Activated naive CD4-positive, alpha-beta T cell treated with anti-CD3 and anti-CD28 coated beads, Interleukin-2, amount 50 U/mL, for 72 hours (primary cell): ENCODE measurements at regions not wholly inside any gene's neighbourhood (a gene's known extent, or its start where the extent isn't known, plus 50 kb on each side); places are given as distances from the start of the nearest gene placed in this dataset.

Source experiments
- ATAC-seq, 2 donors: fragments of 150-1000 bp; cut with Tn5 transposase; 2 replicates each; pipeline ENCODE4 v1.10.0; 2021; ENCODE audit warnings: mild to moderate bottlenecking in 2 of 2, moderate library complexity in 2 of 2
- DNase-seq, 2 donors: peaks; one replicate each; pipeline ENCODE4 v3.0.0; 2021 to 2022; ENCODE audit warnings: low spot score in 2 of 2
- H3K27ac Mint-ChIP-seq, 2 donors: one replicate each; pipeline ENCODE4 v1.8.0; 2022; ENCODE audit warnings: mild to moderate bottlenecking in 2 of 2, mixed read lengths in 2 of 2
- H3K36me3 Mint-ChIP-seq, 2 donors: one replicate each; pipeline ENCODE4 v1.8.0; 2022; ENCODE audit warnings: mixed read lengths in 2 of 2
- H3K9me3 Mint-ChIP-seq, 2 donors: one replicate each; pipeline ENCODE4 v1.8.0; 2022; ENCODE audit warnings: mixed read lengths in 2 of 2

- DNase-seq: peak in 1 of 2 donors; percentile 11
- no peak for ATAC-seq
- Mint-ChIP-seq H3K36me3 (no peaks in the 10 kb centered on the region), H3K9me3 (no peaks in the 10 kb centered on the region), H3K27ac (no peak overlapping the region)
These were observed 152.6 kb upstream of the B3GAT1 start for GRCh38 chr11:134564472-134565200.

- Mint-ChIP-seq H3K9me3 (no peaks in the 10 kb centered on the region), H3K36me3 (no peaks in the 10 kb centered on the region), H3K27ac (no peak overlapping the region)
- DNase-seq (peak in 1 of 2 donors; percentile 38), ATAC-seq (no peak)
These were observed 151.0 kb upstream of the B3GAT1 start for GRCh38 chr11:134562941-134563471.

GRCh38 chr11:134562196-134562595 lies 150.2 kb upstream of the B3GAT1 start:
- no peak for DNase-seq
- Mint-ChIP-seq H3K9me3 (no peaks in the 10 kb centered on the region), H3K27ac (no peak overlapping the region), H3K36me3 (no peaks in the 10 kb centered on the region)
- ATAC-seq: no peak

DNA sequence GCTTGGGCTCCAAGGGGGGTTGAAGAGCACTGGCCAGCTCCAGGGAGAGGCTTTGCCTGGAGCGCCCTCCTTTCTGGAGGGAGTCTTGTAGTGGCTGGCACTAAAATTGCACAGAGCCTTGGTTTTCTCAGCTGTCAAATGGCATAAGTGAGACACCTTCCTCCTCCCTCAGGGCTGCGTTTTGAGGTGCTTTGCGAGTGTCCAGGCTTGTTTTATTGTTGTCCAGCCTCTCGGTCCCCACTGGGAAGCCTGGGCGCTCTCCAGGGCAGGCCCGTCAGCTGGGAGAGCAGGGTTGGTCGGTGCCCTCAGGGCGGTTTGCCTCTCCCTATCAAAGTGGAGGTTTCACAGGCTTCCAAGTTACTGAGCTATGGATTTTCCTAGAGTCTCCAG lies 149.3 kb upstream of the B3GAT1 start:
- Mint-ChIP-seq H3K27ac (no peak overlapping the region), H3K9me3 (no peaks in the 10 kb centered on the region), H3K36me3 (no peaks in the 10 kb centered on the region)
- DNase-seq (peak in 1 of 2 donors; percentile 18), ATAC-seq (no peak)

- Mint-ChIP-seq H3K27ac (no peak overlapping the region), H3K36me3 (no peaks in the 10 kb centered on the region), H3K9me3 (no peaks in the 10 kb centered on the region)
- no peak for ATAC-seq
- peak in 1 of 2 donors; percentile 25 for DNase-seq
These were observed 148.7 kb upstream of the B3GAT1 start for GRCh38 chr11:134560566-134561330.

DNA sequence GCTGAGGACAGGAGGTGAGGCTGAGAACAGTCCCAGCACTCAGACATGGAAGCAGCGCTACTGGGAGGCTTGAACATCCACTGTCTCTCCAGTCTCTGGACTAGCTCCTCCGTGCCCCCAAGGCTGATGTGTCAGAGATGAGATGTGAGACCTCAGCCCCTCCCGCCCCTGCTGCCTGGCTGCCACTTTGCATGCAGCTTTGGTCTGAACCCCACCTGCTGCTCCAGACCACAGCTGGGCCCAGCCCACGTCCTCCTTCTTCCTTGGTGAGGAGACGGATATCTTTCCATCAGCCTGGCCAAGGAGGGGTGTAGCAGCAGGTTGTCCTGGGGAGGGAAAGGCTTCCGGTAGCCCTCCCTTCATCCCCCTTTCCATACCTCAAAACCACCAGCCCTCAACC lies 148.0 kb upstream of the B3GAT1 start:
- ATAC-seq (no peak), DNase-seq (peak in 1 of 2 donors; percentile 39)
- no peaks in the 10 kb centered on the region for H3K36me3 Mint-ChIP-seq
- no peak overlapping the region for H3K27ac Mint-ChIP-seq
- no peaks in the 10 kb centered on the region for H3K9me3 Mint-ChIP-seq

DNA sequence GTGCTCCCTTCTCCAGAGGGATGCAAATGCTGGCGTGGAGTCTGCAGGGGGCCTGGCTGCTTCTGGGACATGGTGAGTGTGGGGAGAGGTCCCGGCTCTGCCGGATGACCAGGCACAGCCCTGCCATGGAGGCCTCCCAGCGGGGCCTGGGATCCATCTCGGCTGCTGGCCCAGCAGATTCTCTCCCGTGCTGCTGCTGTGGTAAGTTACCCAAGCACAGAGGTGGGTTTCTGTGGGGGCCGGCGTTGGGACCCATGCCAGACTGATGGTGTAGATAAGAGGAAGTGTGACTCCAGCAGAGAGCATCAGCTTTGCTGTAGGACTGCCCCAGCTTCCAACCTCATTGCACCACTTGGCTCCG lies 147.5 kb upstream of the B3GAT1 start:
- no peaks in the 10 kb centered on the region for H3K9me3 Mint-ChIP-seq
- H3K27ac Mint-ChIP-seq: no peak overlapping the region
- ATAC-seq: no peak

GRCh38 chr11:134558916-134559601 lies 147.0 kb upstream of the B3GAT1 start:
- H3K9me3 Mint-ChIP-seq: no peaks in the 10 kb centered on the region
- no peaks in the 10 kb centered on the region for H3K36me3 Mint-ChIP-seq
- H3K27ac Mint-ChIP-seq: no peak overlapping the region
- peak in 1 of 2 donors; percentile 6 for DNase-seq
- ATAC-seq: no peak

More for the DNA sequence above, 147.5 kb upstream of the B3GAT1 start:
- no peaks in the 10 kb centered on the region for H3K36me3 Mint-ChIP-seq
- DNase-seq: no peak

DNA sequence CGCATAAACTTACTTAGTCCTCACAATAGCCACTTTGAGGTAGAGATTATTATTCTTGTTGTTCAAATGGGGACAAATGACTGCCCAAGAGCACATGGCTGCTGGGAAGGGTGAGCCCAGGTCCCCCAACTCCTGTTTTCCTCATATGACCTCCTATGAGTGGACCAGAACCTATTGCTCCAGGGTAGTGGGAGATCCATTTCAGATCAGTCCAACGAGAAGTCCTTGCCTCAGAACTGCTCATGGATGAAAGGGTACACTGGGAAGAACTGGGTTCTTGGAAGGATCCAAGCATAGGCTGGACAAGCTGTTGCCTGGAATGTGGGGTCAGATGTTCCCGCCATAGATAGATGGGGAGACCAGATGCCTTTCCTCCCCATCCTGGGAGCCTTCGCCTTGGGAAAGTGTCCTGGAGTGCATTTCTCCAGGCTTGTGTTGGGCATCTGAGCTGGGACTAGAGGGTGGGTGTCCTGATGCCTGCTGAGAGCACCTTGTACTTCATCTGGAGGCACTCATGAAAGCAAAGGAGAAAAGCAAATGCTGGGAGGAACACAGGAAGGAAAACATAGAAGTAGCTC lies 146.3 kb upstream of the B3GAT1 start:
- DNase-seq: no peak
- H3K9me3 Mint-ChIP-seq: no peaks in the 10 kb centered on the region
- H3K27ac Mint-ChIP-seq: no peak overlapping the region
- H3K36me3 Mint-ChIP-seq: no peaks in the 10 kb centered on the region
- ATAC-seq: no peak

GRCh38 chr11:134557571-134558257 lies 145.7 kb upstream of the B3GAT1 start:
- no peaks in the 10 kb centered on the region for H3K9me3 Mint-ChIP-seq
- ATAC-seq (no peak), DNase-seq (no peak)
- H3K27ac Mint-ChIP-seq: no peak overlapping the region
- no peaks in the 10 kb centered on the region for H3K36me3 Mint-ChIP-seq

DNA sequence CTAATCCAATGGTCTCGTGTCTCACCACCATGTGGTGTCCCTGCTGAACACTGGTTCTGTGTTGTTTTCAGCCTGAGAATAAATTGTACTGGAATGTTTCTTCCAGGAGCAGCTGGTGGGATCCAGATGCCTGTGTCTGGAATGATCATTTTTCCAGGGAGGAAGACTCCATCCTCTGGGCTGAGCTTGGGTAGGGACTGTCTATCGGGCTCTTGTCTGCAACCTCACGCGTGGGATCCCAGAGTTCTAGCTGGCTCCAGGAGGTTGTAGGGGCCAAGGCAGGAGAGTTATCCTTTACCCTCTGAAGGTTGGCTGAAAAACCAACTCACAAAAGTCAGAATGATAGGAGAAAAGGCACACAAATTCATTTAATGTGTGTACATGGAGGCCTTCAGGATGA lies 144.1 kb upstream of the B3GAT1 start:
- H3K9me3 Mint-ChIP-seq: no peaks in the 10 kb centered on the region
- H3K36me3 Mint-ChIP-seq: no peaks in the 10 kb centered on the region
- ATAC-seq (no peak), DNase-seq (no peak)
- no peak overlapping the region for H3K27ac Mint-ChIP-seq

DNA sequence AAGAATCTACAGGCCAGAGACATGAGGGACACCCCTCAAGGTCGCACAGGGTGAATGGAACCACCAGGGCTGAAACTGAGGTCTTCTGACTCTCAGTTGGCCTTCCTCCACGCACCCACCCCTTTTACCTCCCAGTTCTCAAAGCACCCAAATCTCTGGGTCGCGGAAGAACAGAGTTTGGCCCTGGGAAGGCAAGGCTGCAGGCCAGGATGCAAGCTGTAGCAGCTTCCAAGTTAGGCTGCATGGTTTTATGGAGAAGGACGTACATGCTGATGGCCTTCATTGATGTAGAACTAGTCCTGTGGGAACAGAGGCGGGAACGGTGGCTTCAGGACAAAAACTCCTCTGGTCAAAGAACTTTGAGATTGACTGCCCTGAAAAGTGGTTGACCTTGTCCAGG lies 143.5 kb upstream of the B3GAT1 start:
- H3K9me3 Mint-ChIP-seq: no peaks in the 10 kb centered on the region
- no peak overlapping the region for H3K27ac Mint-ChIP-seq
- DNase-seq (no peak), ATAC-seq (no peak)
- H3K36me3 Mint-ChIP-seq: peaks cover 0 to under 1% of the 10 kb centered on the region in 2 donors

DNA sequence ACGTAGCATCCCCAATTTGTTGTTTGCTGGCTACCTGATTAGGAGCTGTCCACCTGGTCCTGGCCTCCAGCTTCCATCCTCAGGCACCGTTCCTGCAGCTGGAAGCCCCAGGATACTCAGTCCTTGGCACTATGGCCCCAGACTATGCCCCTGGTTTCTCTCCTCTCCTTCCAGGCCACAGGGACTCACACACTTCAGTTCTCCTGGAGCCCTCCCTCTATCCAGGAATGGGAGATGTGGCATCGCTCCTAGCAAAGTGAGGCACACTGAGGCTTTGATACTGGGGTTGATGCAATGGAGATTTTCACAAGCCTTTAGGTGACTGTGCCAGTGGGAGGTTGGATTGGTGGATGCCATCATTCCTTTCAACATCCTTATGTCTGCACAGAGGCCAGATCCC lies 142.8 kb upstream of the B3GAT1 start:
- Mint-ChIP-seq H3K36me3 (peaks cover 0 to 4% of the 10 kb centered on the region in 2 donors), H3K27ac (no peak overlapping the region), H3K9me3 (peaks cover 0 to 3% of the 10 kb centered on the region in 2 donors)
- no peak for ATAC-seq
- DNase-seq: no peak

DNA sequence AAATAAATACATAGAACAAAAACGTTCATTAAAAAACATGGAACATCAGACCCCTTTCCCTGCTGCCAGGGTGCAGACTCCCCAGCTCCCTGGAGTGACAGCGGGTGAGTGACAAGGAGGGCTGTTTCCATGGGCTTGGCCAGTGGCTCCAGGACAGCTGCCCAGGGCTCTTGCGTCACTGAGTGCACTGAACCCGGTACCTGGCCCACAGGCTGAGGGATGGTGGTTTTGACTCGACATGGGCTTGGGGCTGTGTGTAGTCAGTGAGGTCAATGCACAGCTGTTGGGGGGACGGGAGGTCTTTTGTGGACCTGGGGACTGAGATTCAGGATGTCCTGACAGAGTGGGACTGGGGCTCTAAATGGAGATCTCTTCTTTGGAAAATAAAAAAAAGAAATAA lies 142.1 kb upstream of the B3GAT1 start:
- Mint-ChIP-seq H3K27ac (no peak overlapping the region), H3K36me3 (peaks cover 0 to 4% of the 10 kb centered on the region in 2 donors), H3K9me3 (peaks cover 0 to 3% of the 10 kb centered on the region in 2 donors)
- ATAC-seq (no peak), DNase-seq (peak in 1 of 2 donors; percentile 9)

GRCh38 chr11:134552749-134553148 lies 140.7 kb upstream of the B3GAT1 start:
- DNase-seq: no peak
- H3K36me3 Mint-ChIP-seq: peaks cover 0 to 4% of the 10 kb centered on the region in 2 donors
- H3K27ac Mint-ChIP-seq: no peak overlapping the region
- peaks cover 0 to 3% of the 10 kb centered on the region in 2 donors for H3K9me3 Mint-ChIP-seq
- no peak for ATAC-seq

DNA sequence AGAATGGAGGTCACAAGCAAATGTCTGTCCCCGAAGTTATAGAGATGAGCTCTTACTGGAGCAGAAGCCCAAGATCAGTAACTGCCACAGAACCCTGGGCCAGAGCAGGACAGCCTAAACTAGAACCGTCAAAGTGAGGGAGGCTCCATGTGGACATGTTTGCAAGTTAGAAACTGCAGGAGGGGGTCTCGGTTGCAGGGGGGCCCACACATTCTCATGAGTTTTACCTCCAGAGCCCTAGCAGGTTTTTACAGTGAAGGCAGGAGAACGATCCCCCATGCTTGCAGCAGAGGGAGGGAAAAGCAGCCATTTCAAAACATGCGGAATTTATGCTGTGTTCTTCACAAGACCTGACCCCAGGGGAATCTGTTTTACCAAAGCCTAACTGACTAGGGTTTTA lies 133.5 kb upstream of the B3GAT1 start:
- H3K36me3 Mint-ChIP-seq: peaks cover 0 to 3% of the 10 kb centered on the region in 2 donors
- no peak for DNase-seq
- ATAC-seq: no peak
- H3K27ac Mint-ChIP-seq: no peak overlapping the region
- peaks cover 0 to 3% of the 10 kb centered on the region in 2 donors for H3K9me3 Mint-ChIP-seq
